ENCODE measurements at regions not wholly inside any gene's neighbourhood (a gene's known extent, or its start where the extent isn't known, plus 50 kb on each side); places are given as distances from the start of the nearest gene placed in this dataset.

DNA sequence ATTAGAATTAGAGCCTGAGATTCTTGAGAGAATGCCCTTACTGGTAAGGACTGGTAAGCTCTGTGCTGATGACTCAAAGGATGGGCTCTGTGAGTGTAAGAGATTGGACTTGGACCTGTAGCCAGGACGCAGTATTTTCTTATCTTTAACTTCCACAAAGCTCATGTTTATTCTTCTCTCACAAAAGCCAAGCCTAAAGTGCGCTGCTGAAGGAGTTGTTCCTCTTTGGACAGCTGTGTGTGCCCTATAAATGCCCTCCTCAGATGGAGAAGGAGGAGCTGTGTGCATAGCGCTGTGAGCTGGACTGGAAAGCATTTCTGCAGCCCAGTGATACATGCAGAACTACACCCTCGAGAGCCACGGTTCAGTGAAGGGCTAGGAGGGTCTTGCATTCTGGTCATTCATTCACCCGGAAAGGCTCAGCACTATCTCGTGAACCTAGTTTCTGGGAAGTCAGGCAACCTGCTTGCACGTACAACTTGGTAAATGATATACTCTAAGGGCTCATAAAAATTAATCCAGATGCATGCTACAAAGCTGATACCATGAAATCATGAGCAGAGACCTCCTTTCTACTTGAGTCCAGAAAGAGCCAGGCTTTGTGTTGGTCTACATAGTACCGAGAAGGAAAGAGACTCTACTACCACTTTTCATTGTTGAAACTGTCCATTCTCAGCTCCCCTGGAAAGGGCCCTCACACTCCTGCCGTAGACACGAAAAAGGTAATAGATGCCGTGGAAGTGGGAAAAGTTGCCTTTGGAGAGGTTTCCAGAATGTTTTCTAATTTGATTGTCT, 103.0 kb upstream of the TBL1XR1 start:
- DNase-seq (ENCODE audit: low read depth in 2 of 3, low spot score in 2 of 3) = no peak

DNA sequence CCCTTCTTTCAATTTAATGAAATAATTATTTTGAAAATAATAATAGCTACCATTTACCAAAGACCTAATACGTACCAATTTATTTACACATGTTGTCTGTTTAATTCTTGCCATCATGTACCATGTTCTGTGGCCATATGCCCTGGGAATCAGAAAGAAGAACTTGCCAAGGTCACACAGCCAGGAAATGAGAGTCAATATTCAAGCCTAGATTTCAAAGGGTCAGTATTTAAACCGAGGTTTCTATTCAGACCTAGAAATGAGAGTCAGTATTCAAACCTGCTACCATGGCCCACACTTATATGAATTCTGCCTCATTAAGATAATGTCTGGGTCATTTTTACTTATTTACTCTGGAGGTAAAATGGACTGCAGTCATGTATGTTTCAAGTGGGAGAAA, 103.6 kb upstream of the TBL1XR1 start:
- DNase-seq (ENCODE audit: low read depth in 2 of 3, low spot score in 2 of 3) = no peak

- DNase-seq (ENCODE audit: low read depth in 2 of 3, low spot score in 2 of 3) = no peak
Observed at GRCh38 chr3:177306252-177306651, 109.0 kb upstream of the TBL1XR1 start.

GRCh38 chr3:177307391-177307790, 110.1 kb upstream of the TBL1XR1 start:
- DNase-seq (ENCODE audit: low read depth in 2 of 3, low spot score in 2 of 3) = no peak

DNA sequence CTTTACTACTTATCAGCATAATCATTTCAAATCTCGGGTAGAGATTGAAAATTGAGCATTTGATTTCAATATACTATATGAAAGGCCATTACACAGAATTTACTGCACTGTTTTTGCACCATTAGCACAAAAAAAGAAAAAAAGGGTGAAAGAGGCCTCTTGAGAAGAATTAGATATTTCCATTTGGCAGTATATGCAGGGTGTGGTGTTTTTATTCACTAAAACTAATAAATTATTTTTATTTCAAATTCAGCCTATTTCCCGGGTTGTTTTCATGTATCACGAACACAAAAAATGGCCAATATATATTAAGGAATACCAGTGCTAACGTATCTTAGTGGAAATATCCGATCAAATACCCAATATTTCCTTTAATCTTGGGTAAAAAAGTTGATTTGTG, 110.5 kb upstream of the TBL1XR1 start:
- DNase-seq (ENCODE audit: low read depth in 2 of 3, low spot score in 2 of 3) = no peak

GRCh38 chr3:177308286-177308685, 111.0 kb upstream of the TBL1XR1 start:
- DNase-seq (ENCODE audit: low read depth in 2 of 3, low spot score in 2 of 3) = no peak

DNA sequence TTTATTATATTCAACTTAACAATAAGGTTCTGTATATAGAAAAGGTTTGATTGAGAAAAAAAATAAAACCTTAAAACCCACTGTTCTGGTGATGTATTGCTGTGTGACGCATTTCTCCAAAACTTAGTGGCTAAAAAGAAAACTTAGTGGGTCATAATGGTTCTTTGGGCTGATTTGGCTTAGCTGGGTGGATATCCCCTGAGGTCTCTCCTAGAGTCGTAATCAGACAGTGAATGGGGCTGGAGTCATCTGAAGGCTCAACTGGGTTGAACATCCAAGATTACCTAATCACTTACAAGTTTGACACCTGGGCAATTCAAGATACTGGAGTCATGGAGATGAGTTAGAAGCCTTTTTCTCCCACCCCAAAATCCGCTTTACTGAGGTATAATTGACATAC, 111.6 kb upstream of the TBL1XR1 start:
- no peak for DNase-seq (ENCODE audit: low read depth in 2 of 3, low spot score in 2 of 3)

GRCh38 chr3:177312491-177312890, 115.2 kb upstream of the TBL1XR1 start:
- no peak for DNase-seq (ENCODE audit: low read depth in 2 of 3, low spot score in 2 of 3)

- no peak for DNase-seq (ENCODE audit: low read depth in 2 of 3, low spot score in 2 of 3)
Observed at GRCh38 chr3:177314897-177315296, 117.6 kb upstream of the TBL1XR1 start.

DNA sequence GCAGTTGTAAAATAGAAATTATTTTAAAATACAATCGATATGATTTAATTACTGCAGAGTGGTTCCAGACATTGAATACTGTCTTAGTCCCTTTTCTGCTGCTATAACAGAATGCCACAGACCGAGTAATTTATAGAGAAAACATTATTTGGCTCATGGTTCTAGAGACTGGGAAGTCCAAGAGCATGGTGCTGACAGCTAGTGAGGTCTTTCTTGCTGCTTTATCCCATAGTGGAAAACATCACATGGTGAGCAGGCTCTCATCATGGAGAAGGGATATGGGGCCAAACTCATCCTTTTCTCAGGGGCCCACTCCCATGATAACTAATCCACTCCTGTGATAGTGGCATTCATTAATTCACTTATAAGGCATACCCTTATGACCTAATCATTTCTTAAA, 120.0 kb upstream of the TBL1XR1 start:
- no peak for DNase-seq (ENCODE audit: low read depth in 2 of 3, low spot score in 2 of 3)

DNA sequence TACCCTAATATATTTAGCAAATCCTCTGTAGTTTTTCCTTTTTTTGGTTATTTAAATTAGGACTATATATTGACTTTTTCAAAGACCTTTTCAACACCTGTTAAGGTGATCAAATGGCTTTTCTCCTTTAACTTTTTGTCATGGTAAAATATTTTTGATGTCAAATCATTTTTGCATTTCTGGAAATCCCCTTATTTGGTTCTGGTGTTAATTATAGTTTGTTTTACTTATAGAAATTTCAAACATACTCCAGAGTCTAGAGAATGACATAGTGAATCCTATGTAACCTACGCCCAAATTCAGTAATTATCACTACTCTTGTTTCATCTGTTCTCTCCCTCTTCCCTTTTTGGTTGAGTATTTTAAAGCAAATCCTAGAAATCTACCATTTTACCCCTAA, 121.3 kb upstream of the TBL1XR1 start:
- no peak for DNase-seq (ENCODE audit: low read depth in 2 of 3, low spot score in 2 of 3)

DNA sequence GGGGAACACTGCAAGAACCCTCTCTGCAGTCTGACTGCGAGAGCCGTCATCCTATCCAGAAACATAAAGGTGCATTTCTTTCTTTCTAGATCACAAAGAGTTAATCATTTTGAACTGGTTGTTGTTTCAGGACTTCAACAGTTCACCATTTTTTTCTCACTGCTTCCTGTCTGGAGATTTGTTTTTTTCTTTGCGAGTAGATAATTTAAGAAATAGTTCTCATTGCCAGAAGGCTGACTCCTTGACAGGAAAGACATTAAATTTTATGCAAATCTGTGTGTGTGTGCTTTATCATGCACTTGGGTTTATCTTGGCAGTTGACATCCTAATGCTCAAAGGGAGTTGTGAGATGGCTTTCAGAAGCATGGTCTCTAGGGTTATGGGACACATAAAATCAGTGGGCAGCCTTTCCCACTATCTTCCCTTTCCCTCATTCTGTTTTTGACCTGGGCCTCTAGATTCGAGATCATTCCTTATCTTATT, 123.5 kb upstream of the TBL1XR1 start:
- no peak for DNase-seq (ENCODE audit: low read depth in 2 of 3, low spot score in 2 of 3)

- DNase-seq (ENCODE audit: low read depth in 2 of 3, low spot score in 2 of 3) = no peak
Observed at GRCh38 chr3:177321819-177322218, 124.5 kb upstream of the TBL1XR1 start.

- DNase-seq (ENCODE audit: low read depth in 2 of 3, low spot score in 2 of 3) = no peak
Observed at GRCh38 chr3:177322881-177323280, 125.6 kb upstream of the TBL1XR1 start.

- no peak for DNase-seq (ENCODE audit: low read depth in 2 of 3, low spot score in 2 of 3)
Observed at GRCh38 chr3:177329854-177330253, 132.6 kb upstream of the TBL1XR1 start.

- no peak for DNase-seq (ENCODE audit: low read depth in 2 of 3, low spot score in 2 of 3)
Observed at GRCh38 chr3:177330779-177331178, 133.5 kb upstream of the TBL1XR1 start.

DNA sequence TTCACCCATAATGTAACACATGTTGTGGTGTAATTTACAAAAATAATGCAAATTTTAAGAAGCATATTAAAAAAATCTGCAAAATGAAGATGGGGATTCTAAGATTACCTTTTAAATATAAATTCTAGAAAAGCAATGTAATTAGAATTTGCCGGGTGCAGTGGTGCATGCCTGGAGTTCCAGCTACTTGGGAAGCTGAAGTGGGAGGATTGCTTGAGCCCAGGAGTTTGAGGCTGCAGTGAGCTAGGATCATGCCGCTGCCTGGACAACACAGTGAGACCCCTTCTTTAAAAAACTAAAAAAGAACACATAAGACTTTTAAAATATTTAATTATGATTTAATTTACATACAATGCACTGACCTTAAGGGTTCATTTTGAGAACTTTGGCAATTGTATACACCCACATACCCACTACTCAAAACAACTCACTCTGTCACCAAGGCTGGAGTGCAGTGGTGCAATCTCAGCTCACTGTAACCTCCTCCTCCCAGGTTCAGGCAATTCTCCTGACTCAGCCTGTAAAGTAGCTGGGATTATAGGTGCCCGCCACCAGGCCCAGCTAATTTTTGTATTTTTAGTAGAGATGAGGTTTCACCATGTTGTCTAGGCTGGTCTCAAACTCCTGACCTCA, 134.0 kb upstream of the TBL1XR1 start:
- no peak for DNase-seq (ENCODE audit: low read depth in 2 of 3, low spot score in 2 of 3)

DNA sequence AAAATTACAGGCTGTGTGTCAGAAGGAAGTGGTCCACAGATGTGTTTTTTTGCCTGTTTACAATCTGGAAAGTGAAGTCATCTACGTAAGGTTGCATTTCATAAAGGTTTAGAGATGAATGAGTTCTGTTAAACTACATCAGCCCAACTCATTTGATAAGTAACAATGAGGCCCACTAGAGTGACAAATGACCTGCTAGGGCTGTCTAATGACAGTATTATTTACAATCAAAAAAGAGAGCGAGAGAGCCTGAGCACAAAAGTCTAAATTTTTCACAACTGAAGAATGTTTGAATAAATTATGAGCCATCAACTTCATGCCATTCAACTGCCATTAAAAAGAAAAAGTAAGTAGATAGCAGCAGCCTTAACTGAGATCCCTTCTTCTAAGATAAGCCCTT, 135.7 kb upstream of the TBL1XR1 start:
- no peak for DNase-seq (ENCODE audit: low read depth in 2 of 3, low spot score in 2 of 3)

DNA sequence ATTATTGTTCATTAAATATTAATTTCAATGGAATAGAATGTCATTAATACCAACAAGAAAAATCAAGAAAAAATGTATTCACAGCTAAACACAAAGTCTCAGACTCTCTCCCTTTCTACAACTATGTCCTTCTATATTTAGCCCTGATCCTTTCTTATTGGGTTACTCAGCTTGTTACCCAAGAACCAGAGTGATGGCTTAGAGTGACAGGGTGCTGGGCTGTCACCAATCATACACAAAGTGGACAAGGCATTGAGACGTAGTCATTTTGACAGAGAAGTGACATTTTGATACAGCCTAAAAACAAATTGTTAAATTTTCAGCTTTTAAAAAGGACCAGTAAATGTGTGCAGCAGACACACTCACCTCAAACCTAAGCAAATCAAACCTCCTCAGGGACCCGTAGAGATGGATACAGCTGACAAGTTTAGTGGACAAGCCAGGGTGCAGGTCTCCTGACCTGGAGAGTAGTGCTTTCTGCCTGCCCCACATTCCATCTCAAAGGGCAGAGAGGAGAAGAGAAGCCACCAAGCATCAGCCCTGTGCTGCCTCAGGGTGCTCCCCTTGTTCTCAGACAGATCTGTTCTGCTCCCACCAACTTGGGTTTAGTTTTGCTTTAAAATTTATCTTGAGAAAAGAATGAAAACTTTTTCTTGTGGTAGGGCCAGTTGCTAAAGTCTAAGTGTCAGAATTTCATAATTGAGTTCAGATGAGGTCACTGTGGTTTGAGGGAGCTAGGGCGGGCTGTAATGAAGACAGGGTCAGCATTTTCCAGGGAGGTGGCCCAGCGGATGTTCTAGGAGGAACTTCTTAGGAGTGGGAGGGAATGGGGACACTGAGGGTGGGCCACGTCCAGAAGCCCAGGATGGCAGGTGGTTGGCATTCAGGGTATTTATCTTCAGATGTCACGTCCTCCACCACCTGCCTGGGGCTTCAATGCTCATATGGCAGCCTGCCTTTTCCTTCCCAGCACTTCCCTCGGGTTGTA, 136.5 kb upstream of the TBL1XR1 start:
- DNase-seq (ENCODE audit: low read depth in 2 of 3, low spot score in 2 of 3) = no peak

- DNase-seq (ENCODE audit: low read depth in 2 of 3, low spot score in 2 of 3) = no peak
Observed at GRCh38 chr3:177334803-177335202, 137.5 kb upstream of the TBL1XR1 start.

GRCh38 chr3:177335728-177336127, 138.4 kb upstream of the TBL1XR1 start:
- no peak for DNase-seq (ENCODE audit: low read depth in 2 of 3, low spot score in 2 of 3)

All from activated CD8-positive, alpha-beta memory T cell treated with anti-CD3 and anti-CD28 coated beads for 48 hours (primary cell).